ENCODE measurements at regions not wholly inside any gene's neighbourhood (a gene's known extent, or its start where the extent isn't known, plus 50 kb on each side); places are given as distances from the start of the nearest gene placed in this dataset.

DNA sequence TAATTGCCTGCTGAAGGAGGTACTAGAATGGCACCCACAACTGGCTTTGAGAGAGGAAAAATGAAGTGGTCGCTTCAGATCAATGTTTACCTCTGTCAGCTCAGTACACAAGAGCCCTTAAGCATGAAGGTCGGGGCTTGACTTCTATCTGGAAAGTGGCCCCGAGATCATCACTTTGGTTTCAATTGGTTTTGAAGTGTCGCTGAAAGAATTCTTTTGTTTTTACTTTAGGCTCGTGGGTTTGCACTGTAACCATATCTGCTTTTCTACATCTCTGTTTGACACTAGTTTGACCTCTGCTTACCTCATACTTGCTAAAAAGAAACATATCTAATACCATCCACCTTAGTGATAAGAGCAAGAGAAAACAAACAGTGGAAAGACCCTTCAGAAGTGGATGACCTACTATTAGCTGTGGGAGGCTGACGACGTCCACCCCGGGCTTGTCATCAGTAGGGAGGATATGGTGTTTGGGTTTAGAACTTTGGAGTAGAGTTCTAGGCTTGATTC is 361.8 kb downstream of the GATA3 start:
- Histone ChIP-seq H2AFZ (ENCODE audit: low read depth, low read length) (no peak overlapping the region), H3K36me3 (ENCODE audit: control insufficient read depth in 2 of 2, extremely low read depth in 1 of 2, insufficient read depth in 2 of 2, low read length in 2 of 2) (no peaks in the 10 kb centered on the region), H3K9me3 (replicated peaks; ENCODE audit: control insufficient read depth, insufficient read depth, low read length) (no peaks in the 10 kb centered on the region), H3K4me3 (replicated peaks in 1 of 3; ENCODE audit: insufficient read depth in 1 of 3, low read depth in 1 of 3, low read length in 3 of 3) (no peak overlapping the region), H3K9ac (replicated peaks; ENCODE audit: extremely low read depth, insufficient read depth, low read length) (no peak overlapping the region), H3K27ac (ENCODE audit: insufficient read depth, low read depth, low read length) (no peak overlapping the region), H3K79me2 (ENCODE audit: control insufficient read depth, insufficient read depth, low read length) (no peaks in the 10 kb centered on the region), H4K20me1 (replicated peaks; ENCODE audit: control insufficient read depth, extremely low read depth, insufficient read depth, low read length) (no peaks in the 10 kb centered on the region), H3K4me2 (ENCODE audit: insufficient read depth, low read length) (no peak overlapping the region), H3K9me1 (replicated peaks; ENCODE audit: control insufficient read depth, extremely low read depth, insufficient read depth, low read length) (no peaks in the 10 kb centered on the region), H3K4me1 (ENCODE audit: control insufficient read depth, extremely low read depth, insufficient read depth, low read length) (no peaks in the 10 kb centered on the region), H3K27me3 (ENCODE audit: control insufficient read depth in 2 of 2, insufficient read depth in 2 of 2, low read length in 2 of 2) (peaks cover 0 to 3% of the 10 kb centered on the region in 2 experiments)
- no peak for DNase-seq (ENCODE audit: low read depth, low spot score)
- intact Hi-C loops (cut with micrococcal nuclease) (no loop called here), dilution Hi-C loops (cut with MboI; ENCODE audit: extremely low pct_ligation_motif_present, low sequenced_read_pairs) (no loop called here)
- ChIA-PET CTCF (no interaction called here), POLR2A (no interaction called here)
- no TSS peak for BruUV-seq (replicated peaks)
- FAIRE-seq, result no peak
- TF ChIP-seq MAX (IDR thresholded peaks at IDR 0.05; ENCODE audit: insufficient read depth, insufficient read length) (no peak), FOS (IDR thresholded peaks at IDR 0.05; ENCODE audit: borderline replicate concordance, insufficient read depth, low read length) (no peak), EZH2 (IDR thresholded peaks at IDR 0.05; ENCODE audit: borderline replicate concordance, low read depth, low read length, severe bottlenecking) (no peak), MYC (IDR thresholded peaks at IDR 0.05; ENCODE audit: low read depth, low read length) (no peak), GATA2 (IDR thresholded peaks at IDR 0.05; ENCODE audit: insufficient read depth, insufficient read length, low read depth, low read length) (no peak), JUN (IDR thresholded peaks at IDR 0.05; ENCODE audit: borderline replicate concordance, insufficient read depth, insufficient read length, low read depth) (no peak)

DNA sequence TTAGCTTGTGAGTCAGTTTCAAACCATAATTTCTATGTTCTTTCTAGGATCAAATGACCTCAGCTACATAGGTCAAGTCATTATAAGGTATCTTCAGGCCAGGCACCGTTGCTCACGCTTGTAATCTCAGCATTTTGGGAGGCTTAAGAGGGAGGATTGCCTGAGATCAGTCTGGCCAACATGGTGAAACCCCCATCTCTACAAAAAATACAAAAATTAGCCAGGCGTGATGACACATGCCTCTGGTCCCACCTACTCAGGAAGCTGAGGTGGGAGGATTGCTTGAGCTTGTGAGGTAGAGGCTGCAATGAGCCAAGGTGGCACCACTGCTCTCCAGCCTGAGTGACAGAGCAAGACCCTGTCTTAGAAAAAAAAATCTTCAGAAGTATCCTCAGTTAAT is 362.3 kb downstream of the GATA3 start:
- ChIA-PET POLR2A (no interaction called here), CTCF (no interaction called here)
- no peaks in the 10 kb centered on the region for H3K9me1 ChIP-seq (replicated peaks; ENCODE audit: control insufficient read depth, extremely low read depth, insufficient read depth, low read length)
- no peak overlapping the region for H3K4me2 ChIP-seq (ENCODE audit: insufficient read depth, low read length)
- H3K4me1 ChIP-seq (ENCODE audit: control insufficient read depth, extremely low read depth, insufficient read depth, low read length), result no peaks in the 10 kb centered on the region
- FAIRE-seq (no peak), DNase-seq (ENCODE audit: low read depth, low spot score) (no peak)
- no peak overlapping the region for H2AFZ ChIP-seq (ENCODE audit: low read depth, low read length)
- no peaks in the 10 kb centered on the region for H3K79me2 ChIP-seq (ENCODE audit: control insufficient read depth, insufficient read depth, low read length)
- BruUV-seq (replicated peaks), result no TSS peak
- TF ChIP-seq, protein P1, sequence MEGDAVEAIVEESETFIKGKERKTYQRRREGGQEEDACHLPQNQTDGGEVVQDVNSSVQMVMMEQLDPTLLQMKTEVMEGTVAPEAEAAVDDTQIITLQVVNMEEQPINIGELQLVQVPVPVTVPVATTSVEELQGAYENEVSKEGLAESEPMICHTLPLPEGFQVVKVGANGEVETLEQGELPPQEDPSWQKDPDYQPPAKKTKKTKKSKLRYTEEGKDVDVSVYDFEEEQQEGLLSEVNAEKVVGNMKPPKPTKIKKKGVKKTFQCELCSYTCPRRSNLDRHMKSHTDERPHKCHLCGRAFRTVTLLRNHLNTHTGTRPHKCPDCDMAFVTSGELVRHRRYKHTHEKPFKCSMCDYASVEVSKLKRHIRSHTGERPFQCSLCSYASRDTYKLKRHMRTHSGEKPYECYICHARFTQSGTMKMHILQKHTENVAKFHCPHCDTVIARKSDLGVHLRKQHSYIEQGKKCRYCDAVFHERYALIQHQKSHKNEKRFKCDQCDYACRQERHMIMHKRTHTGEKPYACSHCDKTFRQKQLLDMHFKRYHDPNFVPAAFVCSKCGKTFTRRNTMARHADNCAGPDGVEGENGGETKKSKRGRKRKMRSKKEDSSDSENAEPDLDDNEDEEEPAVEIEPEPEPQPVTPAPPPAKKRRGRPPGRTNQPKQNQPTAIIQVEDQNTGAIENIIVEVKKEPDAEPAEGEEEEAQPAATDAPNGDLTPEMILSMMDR (IDR thresholded peaks at IDR 0.05; ENCODE audit: extremely low read depth in 1 of 2, insufficient read depth in 1 of 2, low read depth in 1 of 2, low read length in 2 of 2), result no peak
- TF ChIP-seq GATA2 (IDR thresholded peaks at IDR 0.05; ENCODE audit: insufficient read depth, insufficient read length, low read depth, low read length) (no peak), POLR2A (IDR thresholded peaks at IDR 0.05; ENCODE audit: low read depth, low read length) (no peak), EZH2 (IDR thresholded peaks at IDR 0.05; ENCODE audit: borderline replicate concordance, low read depth, low read length, severe bottlenecking) (no peak), MAX (IDR thresholded peaks at IDR 0.05; ENCODE audit: insufficient read depth, insufficient read length) (no peak), JUN (IDR thresholded peaks at IDR 0.05; ENCODE audit: borderline replicate concordance, insufficient read depth, insufficient read length, low read depth) (no peak), FOS (IDR thresholded peaks at IDR 0.05; ENCODE audit: borderline replicate concordance, insufficient read depth, low read length) (no peak), POLR2AphosphoS5 (IDR thresholded peaks at IDR 0.05; ENCODE audit: insufficient read depth, low read depth, low read length) (no peak), MYC (IDR thresholded peaks at IDR 0.05; ENCODE audit: low read depth, low read length) (no peak)
- H3K27me3 ChIP-seq (ENCODE audit: control insufficient read depth in 2 of 2, insufficient read depth in 2 of 2, low read length in 2 of 2), result no peaks in the 10 kb centered on the region
- H3K9ac ChIP-seq (replicated peaks; ENCODE audit: extremely low read depth, insufficient read depth, low read length), result no peak overlapping the region
- intact Hi-C loops (cut with micrococcal nuclease) (no loop called here), dilution Hi-C loops (cut with MboI; ENCODE audit: extremely low pct_ligation_motif_present, low sequenced_read_pairs) (no loop called here)
- no peaks in the 10 kb centered on the region for H3K9me3 ChIP-seq (replicated peaks; ENCODE audit: control insufficient read depth, insufficient read depth, low read length)
- H3K36me3 ChIP-seq (ENCODE audit: control insufficient read depth in 2 of 2, extremely low read depth in 1 of 2, insufficient read depth in 2 of 2, low read length in 2 of 2), result no peaks in the 10 kb centered on the region
- H3K4me3 ChIP-seq (replicated peaks in 1 of 3; ENCODE audit: insufficient read depth in 1 of 3, low read depth in 1 of 3, low read length in 3 of 3), result no peak overlapping the region
- no peaks in the 10 kb centered on the region for H4K20me1 ChIP-seq (replicated peaks; ENCODE audit: control insufficient read depth, extremely low read depth, insufficient read depth, low read length)
- no peak overlapping the region for H3K27ac ChIP-seq (ENCODE audit: insufficient read depth, low read depth, low read length)

Measured in endothelial cell of umbilical vein (primary cell).